ENCODE measurements at regions not wholly inside any gene's neighbourhood (a gene's known extent, or its start where the extent isn't known, plus 50 kb on each side); places are given as distances from the start of the nearest gene placed in this dataset.

DNA sequence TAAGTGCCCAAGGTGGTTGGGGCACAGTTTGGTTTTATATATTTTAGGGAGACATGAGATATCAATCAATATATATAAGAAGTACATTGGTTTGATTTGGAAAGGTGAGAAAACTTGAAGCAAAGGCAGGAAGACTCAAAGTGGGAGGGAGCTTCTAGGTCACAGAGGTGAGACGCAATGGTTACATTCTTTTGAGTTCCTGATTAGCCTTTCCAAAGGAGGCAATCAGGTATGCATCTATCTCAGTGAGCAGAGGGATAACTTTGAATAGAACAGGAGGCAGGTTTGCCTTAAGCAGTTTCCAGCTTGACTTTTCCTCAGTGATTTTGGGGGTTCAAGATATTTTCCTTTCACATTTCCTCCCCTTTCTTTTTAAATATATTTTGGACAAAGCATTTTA, 58.0 kb upstream of the SLC35F1 start (continued):
- TF ChIP-seq, protein P1, sequence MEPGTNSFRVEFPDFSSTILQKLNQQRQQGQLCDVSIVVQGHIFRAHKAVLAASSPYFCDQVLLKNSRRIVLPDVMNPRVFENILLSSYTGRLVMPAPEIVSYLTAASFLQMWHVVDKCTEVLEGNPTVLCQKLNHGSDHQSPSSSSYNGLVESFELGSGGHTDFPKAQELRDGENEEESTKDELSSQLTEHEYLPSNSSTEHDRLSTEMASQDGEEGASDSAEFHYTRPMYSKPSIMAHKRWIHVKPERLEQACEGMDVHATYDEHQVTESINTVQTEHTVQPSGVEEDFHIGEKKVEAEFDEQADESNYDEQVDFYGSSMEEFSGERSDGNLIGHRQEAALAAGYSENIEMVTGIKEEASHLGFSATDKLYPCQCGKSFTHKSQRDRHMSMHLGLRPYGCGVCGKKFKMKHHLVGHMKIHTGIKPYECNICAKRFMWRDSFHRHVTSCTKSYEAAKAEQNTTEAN (CRISPR knock-in tag; IDR thresholded peaks at IDR 0.05), result no peak
- TF ChIP-seq, protein P2, sequence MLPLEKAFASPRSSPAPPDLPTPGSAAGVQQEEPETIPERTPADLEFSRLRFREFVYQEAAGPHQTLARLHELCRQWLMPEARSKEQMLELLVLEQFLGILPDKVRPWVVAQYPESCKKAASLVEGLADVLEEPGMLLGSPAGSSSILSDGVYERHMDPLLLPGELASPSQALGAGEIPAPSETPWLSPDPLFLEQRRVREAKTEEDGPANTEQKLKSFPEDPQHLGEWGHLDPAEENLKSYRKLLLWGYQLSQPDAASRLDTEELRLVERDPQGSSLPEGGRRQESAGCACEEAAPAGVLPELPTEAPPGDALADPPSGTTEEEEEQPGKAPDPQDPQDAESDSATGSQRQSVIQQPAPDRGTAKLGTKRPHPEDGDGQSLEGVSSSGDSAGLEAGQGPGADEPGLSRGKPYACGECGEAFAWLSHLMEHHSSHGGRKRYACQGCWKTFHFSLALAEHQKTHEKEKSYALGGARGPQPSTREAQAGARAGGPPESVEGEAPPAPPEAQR (CRISPR knock-in tag; IDR thresholded peaks at IDR 0.05), result no peak
- TF ChIP-seq ZNF232 (CRISPR knock-in tag; IDR thresholded peaks at IDR 0.05) (no peak), RORB (CRISPR knock-in tag; IDR thresholded peaks at IDR 0.05) (no peak), SP1 (CRISPR knock-in tag; conservative IDR thresholded peaks at IDR 0.05) (no peak), ZNF423 (CRISPR knock-in tag; IDR thresholded peaks at IDR 0.05) (no peak)
- TF ChIP-seq, protein P3, sequence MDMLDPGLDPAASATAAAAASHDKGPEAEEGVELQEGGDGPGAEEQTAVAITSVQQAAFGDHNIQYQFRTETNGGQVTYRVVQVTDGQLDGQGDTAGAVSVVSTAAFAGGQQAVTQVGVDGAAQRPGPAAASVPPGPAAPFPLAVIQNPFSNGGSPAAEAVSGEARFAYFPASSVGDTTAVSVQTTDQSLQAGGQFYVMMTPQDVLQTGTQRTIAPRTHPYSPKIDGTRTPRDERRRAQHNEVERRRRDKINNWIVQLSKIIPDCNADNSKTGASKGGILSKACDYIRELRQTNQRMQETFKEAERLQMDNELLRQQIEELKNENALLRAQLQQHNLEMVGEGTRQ (CRISPR knock-in tag; IDR thresholded peaks at IDR 0.05), result no peak
- TF ChIP-seq, protein P4, sequence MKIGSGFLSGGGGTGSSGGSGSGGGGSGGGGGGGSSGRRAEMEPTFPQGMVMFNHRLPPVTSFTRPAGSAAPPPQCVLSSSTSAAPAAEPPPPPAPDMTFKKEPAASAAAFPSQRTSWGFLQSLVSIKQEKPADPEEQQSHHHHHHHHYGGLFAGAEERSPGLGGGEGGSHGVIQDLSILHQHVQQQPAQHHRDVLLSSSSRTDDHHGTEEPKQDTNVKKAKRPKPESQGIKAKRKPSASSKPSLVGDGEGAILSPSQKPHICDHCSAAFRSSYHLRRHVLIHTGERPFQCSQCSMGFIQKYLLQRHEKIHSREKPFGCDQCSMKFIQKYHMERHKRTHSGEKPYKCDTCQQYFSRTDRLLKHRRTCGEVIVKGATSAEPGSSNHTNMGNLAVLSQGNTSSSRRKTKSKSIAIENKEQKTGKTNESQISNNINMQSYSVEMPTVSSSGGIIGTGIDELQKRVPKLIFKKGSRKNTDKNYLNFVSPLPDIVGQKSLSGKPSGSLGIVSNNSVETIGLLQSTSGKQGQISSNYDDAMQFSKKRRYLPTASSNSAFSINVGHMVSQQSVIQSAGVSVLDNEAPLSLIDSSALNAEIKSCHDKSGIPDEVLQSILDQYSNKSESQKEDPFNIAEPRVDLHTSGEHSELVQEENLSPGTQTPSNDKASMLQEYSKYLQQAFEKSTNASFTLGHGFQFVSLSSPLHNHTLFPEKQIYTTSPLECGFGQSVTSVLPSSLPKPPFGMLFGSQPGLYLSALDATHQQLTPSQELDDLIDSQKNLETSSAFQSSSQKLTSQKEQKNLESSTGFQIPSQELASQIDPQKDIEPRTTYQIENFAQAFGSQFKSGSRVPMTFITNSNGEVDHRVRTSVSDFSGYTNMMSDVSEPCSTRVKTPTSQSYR (CRISPR knock-in tag; IDR thresholded peaks at IDR 0.05), result no peak
- TF ChIP-seq, protein P5, sequence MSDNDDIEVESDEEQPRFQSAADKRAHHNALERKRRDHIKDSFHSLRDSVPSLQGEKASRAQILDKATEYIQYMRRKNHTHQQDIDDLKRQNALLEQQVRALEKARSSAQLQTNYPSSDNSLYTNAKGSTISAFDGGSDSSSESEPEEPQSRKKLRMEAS (CRISPR knock-in tag; IDR thresholded peaks at IDR 0.05), result no peak
- TF ChIP-seq, protein P6, sequence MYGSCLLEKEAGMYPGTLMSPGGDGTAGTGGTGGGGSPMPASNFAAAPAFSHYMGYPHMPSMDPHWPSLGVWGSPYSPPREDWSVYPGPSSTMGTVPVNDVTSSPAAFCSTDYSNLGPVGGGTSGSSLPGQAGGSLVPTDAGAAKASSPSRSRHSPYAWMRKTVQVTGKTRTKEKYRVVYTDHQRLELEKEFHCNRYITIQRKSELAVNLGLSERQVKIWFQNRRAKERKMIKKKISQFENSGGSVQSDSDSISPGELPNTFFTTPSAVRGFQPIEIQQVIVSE (CRISPR knock-in tag; IDR thresholded peaks at IDR 0.05; ENCODE audit: borderline replicate concordance), result no peak
- TF ChIP-seq, protein P7, sequence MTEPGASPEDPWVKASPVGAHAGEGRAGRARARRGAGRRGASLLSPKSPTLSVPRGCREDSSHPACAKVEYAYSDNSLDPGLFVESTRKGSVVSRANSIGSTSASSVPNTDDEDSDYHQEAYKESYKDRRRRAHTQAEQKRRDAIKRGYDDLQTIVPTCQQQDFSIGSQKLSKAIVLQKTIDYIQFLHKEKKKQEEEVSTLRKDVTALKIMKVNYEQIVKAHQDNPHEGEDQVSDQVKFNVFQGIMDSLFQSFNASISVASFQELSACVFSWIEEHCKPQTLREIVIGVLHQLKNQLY (CRISPR knock-in tag; IDR thresholded peaks at IDR 0.05), result no peak
